ENCODE measurements at regions not wholly inside any gene's neighbourhood (a gene's known extent, or its start where the extent isn't known, plus 50 kb on each side); places are given as distances from the start of the nearest gene placed in this dataset.

- Mint-ChIP-seq H3K4me1 (peaks cover 9 to 16% of the 10 kb centered on the region in 2 experiments), H3K27ac (no peak overlapping the region), H3K27me3 (ENCODE audit: low read depth) (no peaks in the 10 kb centered on the region; the same call in 1 of the 2 replicates), H3K36me3 (ENCODE audit: insufficient read depth in 1 of 3, low read depth in 3 of 3) (no peaks in the 10 kb centered on the region; a peak in 1 of 7 replicates), H3K9me3 (peaks cover 6 to 8% of the 10 kb centered on the region in 2 experiments; a peak in 2 of 5 replicates), H3K4me3 (no peak overlapping the region)
- Histone ChIP-seq H3K79me1 (ENCODE audit: insufficient read depth, low read depth, low read length, poor library complexity, severe bottlenecking) (no peaks in the 10 kb centered on the region), H2BK12ac (ENCODE audit: insufficient read length, low read depth, low read length) (no peak overlapping the region), H3K56ac (ENCODE audit: insufficient read length, low read depth, low read length) (no peak overlapping the region), H2AK5ac (ENCODE audit: insufficient read length, low read length) (no peak overlapping the region), H4K20me1 (ENCODE audit: control insufficient read depth, insufficient read depth, insufficient read length) (no peaks in the 10 kb centered on the region), H2BK120ac (ENCODE audit: low read depth, low read length, poor library complexity, severe bottlenecking) (no peak overlapping the region), H2BK5ac (ENCODE audit: insufficient read length, low read length) (no peak overlapping the region), H2AFZ (ENCODE audit: low read length) (no peak overlapping the region), H3K18ac (ENCODE audit: insufficient read length, low read depth, low read length) (no peak overlapping the region), H3K9me3 (ENCODE audit: control insufficient read depth, low read depth, low read length) (no peaks in the 10 kb centered on the region), H2BK20ac (ENCODE audit: low read depth, low read length, poor library complexity, severe bottlenecking) (no peak overlapping the region), H3K79me2 (ENCODE audit: insufficient read depth, low read length) (no peaks in the 10 kb centered on the region), H3K9ac (ENCODE audit: extremely low read depth, insufficient read length, low read length) (no peak overlapping the region), H3T11ph (ENCODE audit: low read length) (no peak overlapping the region), H4K91ac (ENCODE audit: insufficient read length, low read depth, low read length) (no peak overlapping the region), H2BK15ac (ENCODE audit: low read depth, low read length) (no peak overlapping the region), H3K14ac (ENCODE audit: insufficient read depth, low read length) (no peak overlapping the region), H3K4me2 (ENCODE audit: insufficient read depth, insufficient read length, low read length) (no peak overlapping the region), H3K27ac (ENCODE audit: insufficient read length, low read depth, low read length) (no peak overlapping the region), H3K4ac (ENCODE audit: low read depth, low read length) (no peak overlapping the region), H3K23ac (ENCODE audit: insufficient read length, low read depth, low read length) (no peak overlapping the region), H3K4me1 (ENCODE audit: insufficient read depth, low read length) (no peaks in the 10 kb centered on the region), H3K23me2 (ENCODE audit: insufficient read length, low read depth, low read length, poor library complexity, severe bottlenecking) (no peaks in the 10 kb centered on the region), H4K5ac (ENCODE audit: insufficient read length, low read depth, low read length) (no peak overlapping the region), H3K27me3 (ENCODE audit: insufficient read depth, low read length) (no peaks in the 10 kb centered on the region), H4K8ac (replicated peaks; ENCODE audit: insufficient read length, low read depth, low read length) (no peak overlapping the region)
- WGBS (ENCODE audit: extremely low coverage, insufficient read length, low lambda C conversion rate), result no CpG with 5 or more reads among the region's 7 CpGs
- peak; percentile 33 for DNase-seq
- no peak for TF ChIP-seq CTCF (conservative IDR thresholded peaks at IDR 0.05)
These were observed 113.6 kb upstream of the RET start for GRCh38 chr10:42963312-42963711.

All from H9 (cell line).